NCI-H460 (cell line): ENCODE measurements at regions not wholly inside any gene's neighbourhood (a gene's known extent, or its start where the extent isn't known, plus 50 kb on each side); places are given as distances from the start of the nearest gene placed in this dataset.
A peak's percentile ranks its signal among the peaks of the same experiment; 100 is the strongest.

Experiments used
- DNase-seq: peaks from one replicate; pipeline ENCODE4 v3.0.0-alpha.2; 2016; ENCODE audit warnings: low read depth; ENCODE audit errors: extremely low read depth

DNA sequence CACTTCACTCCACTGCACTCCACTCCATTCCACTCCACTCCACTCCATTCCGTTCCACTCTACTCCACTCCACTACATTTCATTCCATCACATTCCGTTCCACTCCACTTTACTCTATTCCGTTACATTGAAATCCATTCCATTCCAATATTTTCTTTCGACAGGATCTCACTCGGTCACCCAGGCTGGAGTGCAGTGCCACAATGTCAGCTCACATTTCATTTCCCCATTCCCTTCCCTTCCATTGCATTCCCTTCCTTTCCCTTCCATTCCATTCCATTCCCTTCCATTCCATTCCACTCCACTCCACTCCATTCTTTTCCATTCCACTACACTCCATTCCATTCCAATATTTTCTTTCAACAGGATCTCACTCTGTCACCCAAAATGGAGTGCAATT lies 1407.6 kb upstream of the USP9Y start:
- no peak for DNase-seq

DNA sequence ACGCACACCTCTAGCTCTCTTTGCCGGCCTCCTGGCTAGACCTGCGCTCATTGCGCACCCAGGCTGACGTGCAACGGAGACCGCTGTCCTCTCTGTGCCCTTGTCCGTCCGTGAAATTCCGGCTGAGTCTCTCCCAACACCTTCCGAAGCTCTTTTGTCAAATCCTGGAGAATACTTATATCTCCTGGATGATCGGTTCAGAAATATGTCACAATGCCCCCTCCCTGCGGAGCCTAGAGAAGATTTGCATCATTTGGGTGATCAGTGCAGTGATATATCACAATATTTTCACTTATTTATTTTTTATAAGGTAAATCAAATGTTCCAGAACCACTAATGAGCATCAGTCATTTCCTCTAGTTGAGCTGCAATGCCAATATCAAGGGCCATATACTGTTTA lies 1366.9 kb upstream of the USP9Y start:
- DNase-seq: peak; percentile 2
